Cardiac fibroblast (primary cell): ENCODE measurements at regions not wholly inside any gene's neighbourhood (a gene's known extent, or its start where the extent isn't known, plus 50 kb on each side); places are given as distances from the start of the nearest gene placed in this dataset.
A peak's percentile ranks its signal among the peaks of the same experiment; 100 is the strongest.

Experiments
- DNase-seq, 2 donors: peaks; one replicate each; pipeline versions ENCODE4 v3.0.0 to v3.0.0-alpha.2; 2010; ENCODE audit warnings: low read depth in 2 of 2
- H3K4me3 ChIP-seq, 2 donors: replicated peaks in 1 of 2; 1 replicate in 1 of 2; 2 replicates in 1 of 2; pipeline ENCODE4 v1.5.1; 2011; ENCODE audit warnings: low read depth in 2 of 2, low read length in 2 of 2, mild to moderate bottlenecking in 2 of 2, moderate library complexity in 1 of 2
- CTCF ChIP-seq: IDR thresholded peaks from one replicate; pipeline ENCODE4 v1.5.1; 2011; ENCODE audit warnings: low read depth, mild to moderate bottlenecking, low read length, inconsistent platforms

DNA sequence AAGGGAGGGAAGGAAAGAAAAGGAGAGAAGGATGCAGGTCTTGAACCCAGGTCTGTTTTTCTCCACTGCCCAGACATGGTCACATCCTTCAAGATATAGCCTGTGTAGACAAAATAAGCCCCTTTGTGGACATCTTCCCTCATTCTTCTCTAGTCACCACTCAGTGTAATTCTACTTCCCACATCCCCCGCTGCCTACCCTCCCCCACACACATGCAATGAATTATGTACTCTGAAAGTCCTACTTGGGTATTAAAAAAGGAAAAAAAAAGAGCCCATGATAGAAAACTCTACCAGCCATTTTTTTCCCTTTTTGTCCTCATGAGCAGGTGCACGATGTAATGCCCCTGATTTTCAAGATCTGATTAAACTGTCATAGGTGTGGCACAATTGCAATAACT lies 346.0 kb downstream of the MN1 start:
- H3K4me3 ChIP-seq, result no peak overlapping the region
- DNase-seq, result no peak
- no peak for TF ChIP-seq CTCF

- H3K4me3 ChIP-seq, result no peak overlapping the region
- TF ChIP-seq CTCF, result no peak
- DNase-seq, result peak; percentile 73 to 99
Measured at GRCh38 chr22:27456696-27457503, 344.7 kb downstream of the MN1 start.

GRCh38 chr22:27459999-27460398 lies 341.6 kb downstream of the MN1 start:
- no peak overlapping the region for H3K4me3 ChIP-seq
- no peak for DNase-seq
- no peak for TF ChIP-seq CTCF

DNA sequence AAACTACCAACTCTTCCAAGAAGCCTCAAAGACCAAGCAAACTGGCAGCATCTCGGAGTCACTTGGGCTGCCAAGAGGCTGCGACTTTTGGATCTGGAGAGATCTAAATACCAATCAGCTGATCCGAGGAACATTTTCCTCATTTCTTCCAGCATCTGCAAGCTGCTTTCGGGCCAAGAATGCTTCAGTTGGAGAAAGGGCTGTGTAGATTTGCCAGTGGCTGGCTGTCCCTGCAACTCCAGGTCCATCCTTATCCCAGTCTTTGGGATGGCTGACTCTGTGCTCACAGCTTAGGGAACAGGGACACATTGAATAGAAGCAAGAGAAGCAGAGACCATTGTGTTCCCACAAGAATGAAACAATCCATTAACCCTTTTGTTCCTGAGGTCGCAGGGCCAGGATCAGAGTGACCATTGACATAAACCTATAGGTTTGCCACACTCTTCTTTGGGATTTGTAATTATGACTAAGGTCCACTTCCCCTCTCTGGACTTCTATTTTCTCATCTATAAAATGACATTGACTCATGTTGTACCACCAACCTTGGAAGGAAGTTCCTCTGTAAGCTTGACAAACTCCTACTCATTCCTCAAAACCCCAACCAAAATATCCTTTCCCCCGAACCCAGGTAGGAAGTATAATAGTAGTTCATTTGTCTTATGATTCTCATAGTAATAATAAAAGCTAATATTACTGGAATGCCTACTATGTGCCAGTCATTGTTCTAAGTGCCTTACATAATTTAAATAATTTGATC lies 340.8 kb downstream of the MN1 start:
- DNase-seq, result peak; percentile 56 to 83
- H3K4me3 ChIP-seq, result no peak overlapping the region
- no peak for TF ChIP-seq CTCF

DNA sequence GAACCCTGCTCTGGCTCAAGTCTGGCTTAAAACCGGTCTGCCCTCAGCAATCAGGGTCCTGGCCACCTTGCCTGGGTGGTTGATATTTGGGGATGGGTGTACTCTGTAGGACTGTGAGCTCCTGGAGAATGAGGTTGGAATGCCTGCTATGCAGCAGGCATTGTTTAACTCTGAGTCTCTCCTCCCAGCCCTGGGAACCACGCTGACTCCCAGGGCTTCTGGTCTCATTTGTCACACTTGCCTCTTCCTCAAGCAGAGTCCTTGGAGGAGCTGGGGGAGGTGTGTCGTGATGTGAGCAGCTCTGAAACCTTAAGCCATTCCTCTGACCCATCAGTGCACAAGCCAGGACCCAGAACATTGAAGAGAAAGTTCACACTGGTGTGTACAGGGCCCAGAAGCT lies 340.1 kb downstream of the MN1 start:
- H3K4me3 ChIP-seq, result no peak overlapping the region
- DNase-seq, result peak; percentile 75 to 97
- TF ChIP-seq CTCF, result no peak

- no peak overlapping the region for H3K4me3 ChIP-seq
- no peak for TF ChIP-seq CTCF
Measured at GRCh38 chr22:27462190-27462589, 339.4 kb downstream of the MN1 start.

More at GRCh38 chr22:27462190-27462589, 339.4 kb downstream of the MN1 start:
- no peak for DNase-seq
